AG09319 (cell line): ENCODE measurements at regions not wholly inside any gene's neighbourhood (a gene's known extent, or its start where the extent isn't known, plus 50 kb on each side); places are given as distances from the start of the nearest gene placed in this dataset.

Experiments
- DNase-seq: peaks from one replicate; pipeline ENCODE4 v3.0.0-alpha.2; 2010; ENCODE audit warnings: low read depth; ENCODE audit errors: extremely low read depth
- TF ChIP-seq, protein P1 (sequence below): IDR thresholded peaks from 2 replicates; pipeline ENCODE4 v1.5.1; 2011; ENCODE audit warnings: low read depth, mild to moderate bottlenecking, inconsistent platforms, low read length, moderate library complexity

DNA sequence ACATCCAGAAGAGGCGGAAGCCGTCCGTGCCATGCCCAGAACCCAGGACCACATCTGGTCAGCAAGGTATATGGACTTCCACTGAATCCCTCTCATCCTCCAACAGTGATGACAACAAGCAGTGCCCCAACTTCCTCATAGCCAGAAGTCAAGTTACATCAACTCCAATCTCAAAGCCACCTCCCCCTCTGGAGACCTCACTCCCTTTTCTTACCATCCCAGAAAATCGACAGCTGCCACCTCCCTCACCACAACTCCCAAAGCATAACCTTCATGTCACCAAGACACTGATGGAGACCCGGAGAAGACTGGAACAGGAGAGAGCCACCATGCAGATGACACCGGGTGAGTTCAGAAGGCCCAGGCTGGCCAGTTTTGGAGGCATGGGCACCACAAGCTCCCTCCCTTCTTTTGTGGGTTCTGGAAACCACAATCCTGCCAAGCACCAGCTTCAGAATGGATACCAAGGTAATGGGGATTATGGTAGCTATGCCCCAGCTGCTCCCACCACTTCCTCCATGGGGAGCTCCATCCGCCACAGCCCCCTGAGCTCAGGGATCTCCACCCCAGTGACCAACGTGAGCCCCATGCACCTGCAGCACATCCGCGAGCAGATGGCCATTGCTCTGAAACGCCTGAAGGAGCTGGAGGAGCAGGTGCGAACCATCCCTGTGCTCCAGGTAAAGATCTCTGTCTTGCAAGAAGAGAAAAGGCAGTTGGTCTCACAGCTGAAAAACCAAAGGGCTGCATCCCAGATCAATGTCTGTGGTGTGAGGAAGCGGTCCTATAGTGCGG, 130.3 kb upstream of the DMRT1 start:
- TF ChIP-seq, protein P1, sequence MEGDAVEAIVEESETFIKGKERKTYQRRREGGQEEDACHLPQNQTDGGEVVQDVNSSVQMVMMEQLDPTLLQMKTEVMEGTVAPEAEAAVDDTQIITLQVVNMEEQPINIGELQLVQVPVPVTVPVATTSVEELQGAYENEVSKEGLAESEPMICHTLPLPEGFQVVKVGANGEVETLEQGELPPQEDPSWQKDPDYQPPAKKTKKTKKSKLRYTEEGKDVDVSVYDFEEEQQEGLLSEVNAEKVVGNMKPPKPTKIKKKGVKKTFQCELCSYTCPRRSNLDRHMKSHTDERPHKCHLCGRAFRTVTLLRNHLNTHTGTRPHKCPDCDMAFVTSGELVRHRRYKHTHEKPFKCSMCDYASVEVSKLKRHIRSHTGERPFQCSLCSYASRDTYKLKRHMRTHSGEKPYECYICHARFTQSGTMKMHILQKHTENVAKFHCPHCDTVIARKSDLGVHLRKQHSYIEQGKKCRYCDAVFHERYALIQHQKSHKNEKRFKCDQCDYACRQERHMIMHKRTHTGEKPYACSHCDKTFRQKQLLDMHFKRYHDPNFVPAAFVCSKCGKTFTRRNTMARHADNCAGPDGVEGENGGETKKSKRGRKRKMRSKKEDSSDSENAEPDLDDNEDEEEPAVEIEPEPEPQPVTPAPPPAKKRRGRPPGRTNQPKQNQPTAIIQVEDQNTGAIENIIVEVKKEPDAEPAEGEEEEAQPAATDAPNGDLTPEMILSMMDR = no peak
- DNase-seq = no peak

DNA sequence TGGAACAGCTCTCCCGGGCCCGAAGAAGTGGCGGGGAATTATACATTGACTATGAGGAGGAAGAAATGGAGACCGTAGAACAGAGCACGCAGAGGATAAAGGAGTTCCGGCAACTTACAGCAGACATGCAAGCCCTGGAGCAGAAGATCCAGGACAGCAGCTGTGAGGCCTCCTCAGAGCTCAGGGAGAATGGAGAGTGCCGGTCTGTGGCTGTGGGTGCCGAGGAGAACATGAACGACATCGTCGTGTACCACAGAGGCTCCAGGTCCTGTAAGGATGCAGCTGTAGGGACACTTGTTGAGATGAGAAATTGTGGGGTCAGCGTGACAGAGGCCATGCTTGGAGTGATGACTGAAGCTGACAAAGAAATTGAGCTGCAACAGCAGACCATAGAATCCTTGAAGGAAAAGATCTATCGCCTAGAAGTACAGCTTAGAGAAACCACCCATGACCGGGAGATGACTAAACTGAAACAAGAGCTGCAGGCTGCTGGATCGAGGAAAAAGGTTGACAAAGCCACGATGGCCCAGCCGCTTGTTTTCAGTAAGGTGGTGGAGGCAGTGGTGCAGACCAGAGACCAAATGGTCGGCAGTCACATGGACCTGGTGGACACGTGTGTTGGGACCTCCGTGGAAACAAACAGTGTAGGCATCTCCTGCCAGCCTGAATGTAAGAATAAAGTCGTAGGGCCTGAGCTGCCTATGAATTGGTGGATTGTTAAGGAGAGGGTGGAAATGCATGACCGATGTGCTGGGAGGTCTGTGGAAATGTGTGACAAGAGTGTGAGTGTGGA, 129.5 kb upstream of the DMRT1 start:
- no peak for DNase-seq
- TF ChIP-seq, protein P1 = no peak

- no peak for DNase-seq
- TF ChIP-seq, protein P1 = no peak
These were observed 128.9 kb upstream of the DMRT1 start for GRCh38 chr9:712643-713042.

GRCh38 chr9:713091-713490, 128.4 kb upstream of the DMRT1 start:
- TF ChIP-seq, protein P1 = no peak

GRCh38 chr9:714675-715074, 126.8 kb upstream of the DMRT1 start:
- TF ChIP-seq, protein P1 = no peak
- DNase-seq = no peak

More at GRCh38 chr9:713091-713490, 128.4 kb upstream of the DMRT1 start:
- no peak for DNase-seq

GRCh38 chr9:715300-715699, 126.2 kb upstream of the DMRT1 start:
- TF ChIP-seq, protein P1 = no peak
- DNase-seq = no peak

DNA sequence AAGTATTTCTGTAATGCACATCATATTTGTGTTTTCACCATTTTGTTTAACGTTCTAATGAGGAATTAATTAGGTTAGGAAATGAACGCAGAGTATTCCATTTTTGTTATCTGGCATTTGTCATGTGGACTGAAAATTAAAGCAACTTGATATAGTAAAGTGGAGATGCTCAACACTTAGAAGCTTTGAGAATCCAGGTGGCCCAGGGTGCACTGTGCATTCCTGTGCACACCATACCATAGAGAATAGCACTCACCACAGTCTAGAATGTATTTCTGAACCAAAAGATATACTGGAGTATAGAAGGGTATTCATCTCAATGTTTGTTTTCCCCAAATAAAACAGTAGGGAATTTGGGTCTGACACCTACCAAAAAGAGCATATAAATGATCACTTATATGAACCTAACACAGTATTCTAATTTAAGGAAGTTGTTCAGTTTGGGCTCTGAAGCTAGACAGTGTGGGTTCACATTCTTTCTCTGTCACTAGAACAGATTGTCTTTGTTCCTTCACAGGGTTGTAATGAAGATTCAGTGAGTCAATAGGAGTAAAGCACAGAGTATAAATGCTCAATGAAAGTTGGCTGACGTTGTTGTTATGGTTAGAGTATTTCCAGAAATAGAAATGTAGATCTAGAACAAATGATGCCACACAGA, 125.6 kb upstream of the DMRT1 start:
- DNase-seq = no peak
- TF ChIP-seq, protein P1 = no peak
